ENCODE measurements at regions not wholly inside any gene's neighbourhood (a gene's known extent, or its start where the extent isn't known, plus 50 kb on each side); places are given as distances from the start of the nearest gene placed in this dataset.
"Not testable (repeated sequence)": the region's sequence is repeated elsewhere in the genome, so short reads cannot be mapped to it uniquely, and the experiment has no call there.

DNA sequence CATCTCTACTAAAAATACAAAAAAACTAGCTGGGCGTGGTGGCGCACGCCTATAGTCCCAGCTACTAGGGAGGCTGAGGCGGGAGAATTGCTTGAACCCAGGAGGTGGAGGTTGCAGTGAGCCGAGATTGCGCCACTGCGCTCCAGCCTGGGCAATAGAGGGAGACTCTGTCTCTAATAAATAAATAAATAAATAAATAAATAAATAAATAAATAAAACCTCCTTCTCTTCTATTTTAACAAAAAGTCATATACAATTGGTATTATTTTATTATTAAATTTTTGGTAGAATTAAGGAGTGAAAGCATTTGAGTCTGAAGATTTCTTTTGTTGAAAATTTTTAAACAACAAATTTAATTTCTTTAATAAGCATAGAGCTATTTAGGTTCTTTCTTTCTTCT, 301.7 kb downstream of the CD83 start:
- TF ChIP-seq, protein P1, sequence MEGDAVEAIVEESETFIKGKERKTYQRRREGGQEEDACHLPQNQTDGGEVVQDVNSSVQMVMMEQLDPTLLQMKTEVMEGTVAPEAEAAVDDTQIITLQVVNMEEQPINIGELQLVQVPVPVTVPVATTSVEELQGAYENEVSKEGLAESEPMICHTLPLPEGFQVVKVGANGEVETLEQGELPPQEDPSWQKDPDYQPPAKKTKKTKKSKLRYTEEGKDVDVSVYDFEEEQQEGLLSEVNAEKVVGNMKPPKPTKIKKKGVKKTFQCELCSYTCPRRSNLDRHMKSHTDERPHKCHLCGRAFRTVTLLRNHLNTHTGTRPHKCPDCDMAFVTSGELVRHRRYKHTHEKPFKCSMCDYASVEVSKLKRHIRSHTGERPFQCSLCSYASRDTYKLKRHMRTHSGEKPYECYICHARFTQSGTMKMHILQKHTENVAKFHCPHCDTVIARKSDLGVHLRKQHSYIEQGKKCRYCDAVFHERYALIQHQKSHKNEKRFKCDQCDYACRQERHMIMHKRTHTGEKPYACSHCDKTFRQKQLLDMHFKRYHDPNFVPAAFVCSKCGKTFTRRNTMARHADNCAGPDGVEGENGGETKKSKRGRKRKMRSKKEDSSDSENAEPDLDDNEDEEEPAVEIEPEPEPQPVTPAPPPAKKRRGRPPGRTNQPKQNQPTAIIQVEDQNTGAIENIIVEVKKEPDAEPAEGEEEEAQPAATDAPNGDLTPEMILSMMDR (IDR thresholded peaks at IDR 0.05) = not testable (repeated sequence)
- TF ChIP-seq POLR2A (IDR thresholded peaks at IDR 0.05); POLR2AphosphoS5 (IDR thresholded peaks at IDR 0.05; ENCODE audit: insufficient read depth in 1 of 2, low read depth in 1 of 2): not testable (repeated sequence)
